ENCODE measurements at regions not wholly inside any gene's neighbourhood (a gene's known extent, or its start where the extent isn't known, plus 50 kb on each side); places are given as distances from the start of the nearest gene placed in this dataset.

DNA sequence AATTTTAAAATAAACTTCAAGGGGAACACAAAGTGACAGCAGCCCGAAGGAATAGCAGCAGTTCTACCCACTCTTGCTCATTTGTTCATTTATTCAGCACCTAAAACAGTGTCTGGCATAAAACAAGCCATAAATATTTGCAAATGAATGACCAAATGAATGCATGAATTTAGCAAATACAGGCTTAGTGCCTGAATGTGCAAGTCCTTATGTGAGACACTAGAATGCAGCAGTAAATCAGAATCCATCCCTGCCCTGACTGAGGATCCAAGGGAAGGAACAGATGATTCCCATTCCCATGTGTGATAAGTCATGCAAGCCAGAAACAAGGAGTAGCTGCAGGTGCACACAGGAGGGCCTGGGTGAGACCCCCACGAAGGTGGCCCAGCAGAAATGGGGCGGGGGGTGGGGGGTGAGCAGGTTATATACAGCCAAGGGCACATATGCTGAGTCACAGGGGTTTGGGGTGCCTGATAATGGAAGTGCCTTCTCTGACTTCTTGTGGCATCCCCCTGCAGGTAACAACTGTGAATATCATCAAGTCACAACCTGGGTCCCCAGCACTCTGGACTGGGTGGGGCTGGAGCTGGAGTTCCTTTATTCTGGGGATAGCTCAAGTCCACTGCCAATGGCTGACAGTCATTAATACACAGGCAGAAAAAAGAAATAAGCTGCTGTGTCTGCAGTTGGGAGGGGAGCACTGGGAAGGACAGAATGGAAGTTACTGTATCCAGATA, 311.9 kb downstream of the TXNL1 start:
- Histone ChIP-seq H3K27me3 (ENCODE audit: control insufficient read depth, insufficient read depth, low read length) (no peaks in the 10 kb centered on the region), H3K4me3 (ENCODE audit: low read depth in 2 of 2, low read length in 2 of 2) (no peak overlapping the region), H3K4me1 (ENCODE audit: control insufficient read depth, insufficient read depth, low read length) (no peaks in the 10 kb centered on the region), H3K27ac (ENCODE audit: low read length) (no peak overlapping the region), H3K36me3 (ENCODE audit: control insufficient read depth, insufficient read depth, low read length) (no peaks in the 10 kb centered on the region), H3K9me3 (ENCODE audit: control insufficient read depth, insufficient read depth, low read depth, low read length) (no peaks in the 10 kb centered on the region)
- no TSS peak for BruUV-seq (replicated peaks)
- intact Hi-C loops (cut with micrococcal nuclease; ENCODE audit: unreplicated experiment) (no loop called here), in situ Hi-C loops (cut with HindIII; ENCODE audit: low pct_unique_long_range_greater_than_20kb, low sequenced_read_pairs) (no loop called here)
- no peak for TF ChIP-seq TCF7L2 (IDR thresholded peaks at IDR 0.05; ENCODE audit: low read depth, low read length)
- TF ChIP-seq, protein P1, sequence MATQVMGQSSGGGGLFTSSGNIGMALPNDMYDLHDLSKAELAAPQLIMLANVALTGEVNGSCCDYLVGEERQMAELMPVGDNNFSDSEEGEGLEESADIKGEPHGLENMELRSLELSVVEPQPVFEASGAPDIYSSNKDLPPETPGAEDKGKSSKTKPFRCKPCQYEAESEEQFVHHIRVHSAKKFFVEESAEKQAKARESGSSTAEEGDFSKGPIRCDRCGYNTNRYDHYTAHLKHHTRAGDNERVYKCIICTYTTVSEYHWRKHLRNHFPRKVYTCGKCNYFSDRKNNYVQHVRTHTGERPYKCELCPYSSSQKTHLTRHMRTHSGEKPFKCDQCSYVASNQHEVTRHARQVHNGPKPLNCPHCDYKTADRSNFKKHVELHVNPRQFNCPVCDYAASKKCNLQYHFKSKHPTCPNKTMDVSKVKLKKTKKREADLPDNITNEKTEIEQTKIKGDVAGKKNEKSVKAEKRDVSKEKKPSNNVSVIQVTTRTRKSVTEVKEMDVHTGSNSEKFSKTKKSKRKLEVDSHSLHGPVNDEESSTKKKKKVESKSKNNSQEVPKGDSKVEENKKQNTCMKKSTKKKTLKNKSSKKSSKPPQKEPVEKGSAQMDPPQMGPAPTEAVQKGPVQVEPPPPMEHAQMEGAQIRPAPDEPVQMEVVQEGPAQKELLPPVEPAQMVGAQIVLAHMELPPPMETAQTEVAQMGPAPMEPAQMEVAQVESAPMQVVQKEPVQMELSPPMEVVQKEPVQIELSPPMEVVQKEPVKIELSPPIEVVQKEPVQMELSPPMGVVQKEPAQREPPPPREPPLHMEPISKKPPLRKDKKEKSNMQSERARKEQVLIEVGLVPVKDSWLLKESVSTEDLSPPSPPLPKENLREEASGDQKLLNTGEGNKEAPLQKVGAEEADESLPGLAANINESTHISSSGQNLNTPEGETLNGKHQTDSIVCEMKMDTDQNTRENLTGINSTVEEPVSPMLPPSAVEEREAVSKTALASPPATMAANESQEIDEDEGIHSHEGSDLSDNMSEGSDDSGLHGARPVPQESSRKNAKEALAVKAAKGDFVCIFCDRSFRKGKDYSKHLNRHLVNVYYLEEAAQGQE (IDR thresholded peaks at IDR 0.05; ENCODE audit: insufficient read depth in 1 of 2, low read depth in 2 of 2, low read length in 1 of 2) = no peak
- TF ChIP-seq SIN3A (IDR thresholded peaks at IDR 0.05; ENCODE audit: borderline replicate concordance, insufficient read depth, low read depth, low read length) = no peak
- TF ChIP-seq, protein P2, sequence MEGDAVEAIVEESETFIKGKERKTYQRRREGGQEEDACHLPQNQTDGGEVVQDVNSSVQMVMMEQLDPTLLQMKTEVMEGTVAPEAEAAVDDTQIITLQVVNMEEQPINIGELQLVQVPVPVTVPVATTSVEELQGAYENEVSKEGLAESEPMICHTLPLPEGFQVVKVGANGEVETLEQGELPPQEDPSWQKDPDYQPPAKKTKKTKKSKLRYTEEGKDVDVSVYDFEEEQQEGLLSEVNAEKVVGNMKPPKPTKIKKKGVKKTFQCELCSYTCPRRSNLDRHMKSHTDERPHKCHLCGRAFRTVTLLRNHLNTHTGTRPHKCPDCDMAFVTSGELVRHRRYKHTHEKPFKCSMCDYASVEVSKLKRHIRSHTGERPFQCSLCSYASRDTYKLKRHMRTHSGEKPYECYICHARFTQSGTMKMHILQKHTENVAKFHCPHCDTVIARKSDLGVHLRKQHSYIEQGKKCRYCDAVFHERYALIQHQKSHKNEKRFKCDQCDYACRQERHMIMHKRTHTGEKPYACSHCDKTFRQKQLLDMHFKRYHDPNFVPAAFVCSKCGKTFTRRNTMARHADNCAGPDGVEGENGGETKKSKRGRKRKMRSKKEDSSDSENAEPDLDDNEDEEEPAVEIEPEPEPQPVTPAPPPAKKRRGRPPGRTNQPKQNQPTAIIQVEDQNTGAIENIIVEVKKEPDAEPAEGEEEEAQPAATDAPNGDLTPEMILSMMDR (IDR thresholded peaks at IDR 0.05) = no peak
- no peak for TF ChIP-seq POLR2AphosphoS5 (IDR thresholded peaks at IDR 0.05; ENCODE audit: low read depth, low read length)
- DNase-seq (ENCODE audit: low read depth, low spot score) (no peak), ATAC-seq (no peak)
- ChIA-PET POLR2A (no interaction called here), CTCF (no interaction called here)

DNA sequence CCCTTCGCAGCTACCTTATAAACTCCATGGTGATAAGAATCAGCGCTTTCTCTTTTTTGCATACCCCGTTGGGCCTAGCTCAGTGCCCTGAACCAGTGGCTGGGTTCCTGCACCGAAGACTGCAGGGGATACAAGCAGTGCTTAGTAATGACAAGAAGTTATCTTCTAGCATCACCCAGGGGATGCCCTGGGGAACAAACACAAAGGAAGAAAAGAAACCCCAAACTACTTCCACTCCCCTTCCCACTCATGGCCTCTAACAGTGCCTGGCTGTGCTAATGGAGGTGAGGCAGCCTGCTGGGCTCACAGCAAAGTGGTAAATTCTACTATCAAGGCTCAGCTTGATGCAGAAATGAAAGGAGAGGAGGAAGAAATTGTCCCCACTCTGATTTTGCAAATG, 314.7 kb downstream of the TXNL1 start:
- no peaks in the 10 kb centered on the region for H3K36me3 ChIP-seq (ENCODE audit: control insufficient read depth, insufficient read depth, low read length)
- in situ Hi-C loops (cut with HindIII; ENCODE audit: low pct_unique_long_range_greater_than_20kb, low sequenced_read_pairs) = no loop called here
- H3K4me1 ChIP-seq (ENCODE audit: control insufficient read depth, insufficient read depth, low read length) = no peaks in the 10 kb centered on the region
- POLR2A ChIA-PET = no interaction called here
- no peak overlapping the region for H3K4me3 ChIP-seq (ENCODE audit: low read depth in 2 of 2, low read length in 2 of 2)
- H3K27me3 ChIP-seq (ENCODE audit: control insufficient read depth, insufficient read depth, low read length) = no peaks in the 10 kb centered on the region
- H3K27ac ChIP-seq (ENCODE audit: low read length) = no peak overlapping the region
- intact Hi-C loops (cut with micrococcal nuclease; ENCODE audit: unreplicated experiment) = no loop called here
- BruUV-seq (replicated peaks) = no TSS peak
- H3K9me3 ChIP-seq (ENCODE audit: control insufficient read depth, insufficient read depth, low read depth, low read length) = no peaks in the 10 kb centered on the region
- ATAC-seq (no peak), DNase-seq (ENCODE audit: low read depth, low spot score) (no peak)
- TF ChIP-seq, protein P2 (IDR thresholded peaks at IDR 0.05) = no peak
- TF ChIP-seq TCF7L2 (IDR thresholded peaks at IDR 0.05; ENCODE audit: low read depth, low read length) (no peak), SIN3A (IDR thresholded peaks at IDR 0.05; ENCODE audit: borderline replicate concordance, insufficient read depth, low read depth, low read length) (no peak), POLR2AphosphoS5 (IDR thresholded peaks at IDR 0.05; ENCODE audit: low read depth, low read length) (no peak)
- TF ChIP-seq, protein P1 (IDR thresholded peaks at IDR 0.05; ENCODE audit: insufficient read depth in 1 of 2, low read depth in 2 of 2, low read length in 1 of 2) = no peak
- CTCF ChIA-PET = no interaction called here

Measured in Panc1 (cell line).